HepG2 (cell line): ENCODE measurements at regions not wholly inside any gene's neighbourhood (a gene's known extent, or its start where the extent isn't known, plus 50 kb on each side); places are given as distances from the start of the nearest gene placed in this dataset.

ENCODE experiments used
- CENPBD1 ChIP-seq: sonication (generic); formaldehyde crosslinking; IDR thresholded peaks from 2 replicates; pipeline ENCODE4 v1.8.0; 2022; ENCODE audit warnings: missing genetic modification reagents, low read depth, mild to moderate bottlenecking, borderline replicate concordance
- DMAP1 ChIP-seq: IDR thresholded peaks from 2 replicates; pipeline ENCODE4 v1.6.1; 2016
- DR1 ChIP-seq: sonication (generic); formaldehyde crosslinking; IDR thresholded peaks from 2 replicates; pipeline ENCODE4 v1.8.0; 2021; ENCODE audit warnings: mild to moderate bottlenecking, missing genetic modification reagents, inconsistent platforms
- E2F2 ChIP-seq: sonication (generic); formaldehyde crosslinking; IDR thresholded peaks from 2 replicates; pipeline ENCODE4 v1.4.0; 2020; ENCODE audit warnings: missing genetic modification reagents, borderline replicate concordance
- FIP1L1 ChIP-seq: fragments of 200-400 bp; formaldehyde crosslinking; IDR thresholded peaks from 2 replicates; pipeline ENCODE4 v1.6.1; 2018; ENCODE audit warnings: low read depth, mild to moderate bottlenecking, low read length, moderate library complexity, borderline replicate concordance; ENCODE audit not compliant: insufficient read depth
- FOXP4 ChIP-seq: sonication (generic); formaldehyde crosslinking; IDR thresholded peaks from 2 replicates; pipeline ENCODE4 v1.4.0; 2020; ENCODE audit warnings: missing genetic modification reagents
- GZF1 ChIP-seq: sonication (generic); formaldehyde crosslinking; IDR thresholded peaks from 2 replicates; pipeline ENCODE4 v1.5.1; 2020; ENCODE audit warnings: mild to moderate bottlenecking, missing genetic modification reagents
- MED8 ChIP-seq: sonication (generic); formaldehyde crosslinking; IDR thresholded peaks from 2 replicates; pipeline ENCODE4 v1.8.1; 2023; ENCODE audit warnings: mild to moderate bottlenecking, missing genetic modification reagents; ENCODE audit not compliant: insufficient replicate concordance
- MIXL1 ChIP-seq: IDR thresholded peaks from 2 replicates; pipeline ENCODE4 v1.6.1; 2016
- NFRKB ChIP-seq: fragments of 450-650 bp; IDR thresholded peaks from 2 replicates; pipeline ENCODE4 v1.6.1; 2017
- TCF7L2 ChIP-seq: IDR thresholded peaks from 2 replicates; pipeline ENCODE4 v1.6.1; 2011; ENCODE audit warnings: mild to moderate bottlenecking, low read depth, low read length, moderate library complexity
- TOE1 ChIP-seq: sonication (generic); formaldehyde crosslinking; IDR thresholded peaks from 2 replicates; pipeline ENCODE4 v1.4.0; 2020; ENCODE audit warnings: mild to moderate bottlenecking, missing genetic modification reagents
- ZBED4 ChIP-seq: sonication (generic); formaldehyde crosslinking; IDR thresholded peaks from 2 replicates; pipeline ENCODE4 v1.4.0; 2020; ENCODE audit warnings: missing genetic modification reagents, borderline replicate concordance
- ZFP36L1 ChIP-seq: sonication (generic); formaldehyde crosslinking; IDR thresholded peaks from 2 replicates; pipeline ENCODE4 v1.8.0; 2022; ENCODE audit warnings: mild to moderate bottlenecking, missing genetic modification reagents, moderate library complexity
- ZFP36L2 ChIP-seq: sonication (generic); formaldehyde crosslinking; IDR thresholded peaks from 2 replicates; pipeline ENCODE4 v1.4.0; 2020; ENCODE audit warnings: missing genetic modification reagents
- ZNF12 ChIP-seq: sonication (generic); formaldehyde crosslinking; IDR thresholded peaks from 2 replicates; pipeline ENCODE4 v1.5.0; 2020; ENCODE audit warnings: missing genetic modification reagents
- ZNF280B ChIP-seq: sonication (generic); formaldehyde crosslinking; IDR thresholded peaks from 2 replicates; pipeline ENCODE4 v1.5.0; 2020; ENCODE audit warnings: missing genetic modification reagents, mild to moderate bottlenecking, borderline replicate concordance
- ZNF430 ChIP-seq: sonication (generic); formaldehyde crosslinking; IDR thresholded peaks from 2 replicates; pipeline ENCODE4 v1.9.0; 2021; ENCODE audit warnings: mild to moderate bottlenecking, missing genetic modification reagents
- ZNF432 ChIP-seq: sonication (generic); formaldehyde crosslinking; IDR thresholded peaks from 2 replicates; pipeline ENCODE4 v1.5.0; 2020; ENCODE audit warnings: missing genetic modification reagents, mild to moderate bottlenecking, borderline replicate concordance
- ZNF616 ChIP-seq: sonication (generic); formaldehyde crosslinking; IDR thresholded peaks from 2 replicates; pipeline ENCODE4 v1.5.0; 2020; ENCODE audit warnings: low read depth, mild to moderate bottlenecking, missing genetic modification reagents
- ZNF7 ChIP-seq: IDR thresholded peaks from 2 replicates; pipeline ENCODE4 v1.6.1; 2016; ENCODE audit warnings: missing biosample characterization, missing genetic modification reagents
- ZNF713 ChIP-seq: sonication (generic); formaldehyde crosslinking; IDR thresholded peaks from 2 replicates; pipeline ENCODE4 v1.4.0; 2020; ENCODE audit warnings: mild to moderate bottlenecking, missing genetic modification reagents

GRCh38 chr2:43005245-43005974, 213.0 kb upstream of the HAAO start (continued):
- TF ChIP-seq ZNF280B (CRISPR knock-in tag) (no peak; the same call in 1 of the 2 replicates), FOXP4 (CRISPR knock-in tag) (peak; percentile 86), DR1 (CRISPR knock-in tag) (peak; percentile 93), E2F2 (CRISPR knock-in tag) (no peak), GZF1 (no peak), ZNF7 (no peak), ZNF713 (CRISPR knock-in tag) (no peak), FIP1L1 (no peak; the same call in 1 of the 2 replicates), TOE1 (CRISPR knock-in tag) (0 out of 2 replicates have a peak, but pooled peaks have one; percentile 46), ZBED4 (CRISPR knock-in tag) (peak; percentile 72; the same call in 1 of the 2 replicates), DMAP1 (CRISPR knock-in tag) (peak; percentile 79; the same call in 1 of the 2 replicates), MED8 (CRISPR knock-in tag) (peak; percentile 94), ZNF430 (peak; percentile 86), ZNF432 (no peak), ZNF616 (no peak; the same call in 1 of the 2 replicates), TCF7L2 (no peak), ZFP36L2 (CRISPR knock-in tag) (no peak), MIXL1 (CRISPR knock-in tag) (peak; percentile 89), CENPBD1 (CRISPR knock-in tag) (no peak), ZFP36L1 (CRISPR knock-in tag) (no peak), NFRKB (no peak), ZNF12 (CRISPR knock-in tag) (peak; percentile 78; the same call in 1 of the 2 replicates)
